ENCODE measurements at regions not wholly inside any gene's neighbourhood (a gene's known extent, or its start where the extent isn't known, plus 50 kb on each side); places are given as distances from the start of the nearest gene placed in this dataset.

- TF ChIP-seq EZH2 (IDR thresholded peaks at IDR 0.05; ENCODE audit: low read length) (no peak), CTCF (optimal IDR thresholded peaks at IDR 0.05 in 1 of 3, IDR thresholded peaks at IDR 0.05 in 1 of 3, conservative IDR thresholded peaks at IDR 0.05 in 1 of 3; ENCODE audit: extremely low read depth in 1 of 3, insufficient read depth in 2 of 3, low read length in 3 of 3) (no peak)
These were observed 88.1 kb downstream of the DACT2 start for GRCh38 chr6:168231393-168231957.
